Endodermal cell (in vitro differentiated cells): ENCODE measurements at regions not wholly inside any gene's neighbourhood (a gene's known extent, or its start where the extent isn't known, plus 50 kb on each side); places are given as distances from the start of the nearest gene placed in this dataset.

Experiments
- DNase-seq: peaks from one replicate; pipeline ENCODE4 v3.0.0-alpha.2; 2017
- H3K27ac ChIP-seq: 2 replicates; pipeline ENCODE4 v1.5.1; 2013; ENCODE audit warnings: mild to moderate bottlenecking, low read depth, low read length, moderate library complexity
- H3K27me3 ChIP-seq: 2 replicates; pipeline ENCODE4 v1.6.1; 2013; ENCODE audit warnings: mild to moderate bottlenecking, low read length, moderate library complexity; ENCODE audit not compliant: insufficient read depth, control insufficient read depth, poor library complexity, severe bottlenecking
- H3K36me3 ChIP-seq: 2 replicates; pipeline ENCODE4 v1.7.0; 2013; ENCODE audit warnings: mild to moderate bottlenecking, low read length, moderate library complexity; ENCODE audit not compliant: control insufficient read depth, insufficient read depth
- H3K4me1 ChIP-seq: one replicate; pipeline ENCODE4 v1.7.0; 2013; ENCODE audit warnings: low read length; ENCODE audit not compliant: control insufficient read depth, insufficient read depth
- H3K4me3 ChIP-seq: 2 replicates; pipeline ENCODE4 v1.5.1; 2013; ENCODE audit warnings: mild to moderate bottlenecking, low read length, moderate library complexity
- H3K9ac ChIP-seq: 2 replicates; pipeline ENCODE4 v1.6.1; 2013; ENCODE audit warnings: mild to moderate bottlenecking, low read length, moderate library complexity; ENCODE audit not compliant: poor library complexity, severe bottlenecking; ENCODE audit errors: extremely low read depth
- H3K9me3 ChIP-seq: 2 replicates; pipeline ENCODE4 v1.6.1; 2013; ENCODE audit warnings: mild to moderate bottlenecking, low read length, moderate library complexity; ENCODE audit not compliant: control insufficient read depth
- H3K27ac Mint-ChIP-seq: 2 replicates; pipeline ENCODE4 v1.8.0; 2020; ENCODE audit warnings: mixed read lengths
- H3K27me3 Mint-ChIP-seq: 2 replicates; pipeline ENCODE4 v1.8.0; 2021; ENCODE audit warnings: mild to moderate bottlenecking, mixed read lengths; ENCODE audit not compliant: insufficient read depth
- H3K36me3 Mint-ChIP-seq: 2 replicates; pipeline ENCODE4 v1.8.0; 2020; ENCODE audit warnings: low read depth, mixed read lengths
- H3K4me1 Mint-ChIP-seq: 2 replicates; pipeline ENCODE4 v1.8.0; 2020; ENCODE audit warnings: mixed read lengths
- H3K4me3 Mint-ChIP-seq: 2 replicates; pipeline ENCODE4 v1.8.0; 2020; ENCODE audit warnings: mild to moderate bottlenecking, moderate library complexity, mixed read lengths
- H3K9me3 Mint-ChIP-seq: 2 replicates; pipeline ENCODE4 v1.8.0; 2020; ENCODE audit warnings: mild to moderate bottlenecking, mixed read lengths
- CTCF ChIP-seq: fragments of 200-600 bp; sonication (generic); conservative IDR thresholded peaks from 2 replicates; pipeline ENCODE4 v1.5.0; 2021; ENCODE audit warnings: antibody characterized with exemption, mild to moderate bottlenecking
- WGBS, 2 experiments: methylation state at CpG; one replicate each; pipeline versions ENCODE4 v1.1.5 to v1.1.7; 2013; ENCODE audit warnings: missing lambda C conversion rate in 2 of 2, mixed read lengths in 1 of 2; ENCODE audit not compliant: insufficient coverage in 1 of 2, insufficient read length in 1 of 2; 5-methylcytosine and 5-hydroxymethylcytosine counted together

- Mint-ChIP-seq H3K4me1 (no peaks in the 10 kb centered on the region), H3K4me3 (no peak overlapping the region), H3K27ac (no peak overlapping the region), H3K36me3 (no peaks in the 10 kb centered on the region), H3K9me3 (peaks cover 6% of the 10 kb centered on the region), H3K27me3 (no peaks in the 10 kb centered on the region)
- Histone ChIP-seq H3K4me3 (no peak overlapping the region), H3K27ac (no peak overlapping the region), H3K36me3 (no peaks in the 10 kb centered on the region), H3K9me3 (peaks cover 12% of the 10 kb centered on the region), H3K9ac (no peak overlapping the region), H3K4me1 (no peaks in the 10 kb centered on the region), H3K27me3 (no peaks in the 10 kb centered on the region)
- DNase-seq, result no peak
- WGBS, 2 experiments, result 89 to 98% methylated on average over 3 of the region's 3 CpGs
- TF ChIP-seq CTCF, result no peak
Measured at GRCh38 chr1:14309984-14310383, 288.5 kb upstream of the KAZN start.

DNA sequence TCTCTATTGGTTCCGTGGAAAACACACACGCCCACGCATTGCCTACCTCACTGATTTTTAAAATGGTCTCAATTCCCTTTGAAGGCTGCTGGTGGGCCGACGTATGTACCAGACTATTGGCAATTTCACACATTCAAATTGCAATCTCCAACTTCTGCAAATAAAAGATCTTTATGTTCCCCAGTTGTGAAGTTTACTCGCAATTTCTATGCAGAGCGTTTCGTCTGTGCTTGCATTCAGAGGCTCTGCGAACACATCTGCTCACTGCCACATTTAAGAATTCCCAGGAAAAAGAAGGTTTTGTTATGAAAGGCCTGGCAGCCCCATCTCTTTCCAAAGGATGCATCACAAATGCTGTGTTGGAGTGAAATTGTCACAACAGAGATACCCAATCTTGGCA, 288.0 kb upstream of the KAZN start:
- Histone ChIP-seq H3K9me3 (peaks cover 12% of the 10 kb centered on the region), H3K4me1 (no peaks in the 10 kb centered on the region), H3K27me3 (no peaks in the 10 kb centered on the region), H3K27ac (no peak overlapping the region), H3K36me3 (no peaks in the 10 kb centered on the region), H3K9ac (no peak overlapping the region), H3K4me3 (no peak overlapping the region)
- Mint-ChIP-seq H3K4me1 (no peaks in the 10 kb centered on the region), H3K4me3 (no peak overlapping the region), H3K27me3 (no peaks in the 10 kb centered on the region), H3K9me3 (peaks cover 6% of the 10 kb centered on the region), H3K27ac (no peak overlapping the region), H3K36me3 (no peaks in the 10 kb centered on the region)
- no peak for TF ChIP-seq CTCF
- no peak for DNase-seq
- WGBS, 2 experiments, result 95% methylated on average over 6 to 9 of the region's 9 CpGs

DNA sequence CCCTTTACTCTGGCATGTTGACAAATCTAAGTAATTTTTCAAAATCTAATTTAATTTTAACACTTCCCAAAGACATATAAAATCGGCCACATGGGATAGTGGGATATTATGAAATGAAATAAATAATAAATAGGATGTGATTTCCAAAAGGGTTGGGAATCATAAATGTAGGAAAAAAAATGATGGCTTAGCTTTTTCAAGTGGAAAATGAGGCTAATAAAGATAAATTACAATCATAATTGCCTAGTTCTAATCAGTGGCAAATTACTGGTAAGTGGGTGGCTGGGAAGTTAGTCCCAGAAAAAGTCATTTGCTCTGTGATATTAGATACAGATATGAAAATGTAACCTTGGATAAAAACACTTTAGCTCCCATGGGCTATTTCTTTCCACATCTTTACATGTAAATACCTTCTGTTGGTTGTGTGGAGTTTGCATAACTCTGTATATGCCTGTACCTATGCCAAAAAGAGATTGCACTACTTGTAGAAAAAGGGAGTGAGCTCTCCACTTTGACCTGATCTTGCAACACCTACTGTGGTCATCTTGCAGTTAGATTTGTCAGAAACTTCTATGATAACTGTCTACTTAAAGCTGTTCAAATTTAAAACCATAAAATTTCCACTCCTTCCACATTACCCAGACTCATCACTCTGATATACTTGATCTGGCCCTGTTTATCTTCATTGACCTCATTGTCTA, 284.6 kb upstream of the KAZN start:
- WGBS, 2 experiments, result 100% methylated on average over 1 of the region's 1 CpG; no CpG with 5 or more reads in 1 of the 2 experiments
- peaks cover 6% of the 10 kb centered on the region for H3K9me3 Mint-ChIP-seq
- H3K27me3 Mint-ChIP-seq, result peaks cover 1% of the 10 kb centered on the region
- H3K27ac Mint-ChIP-seq, result no peak overlapping the region
- H3K27me3 ChIP-seq, result no peaks in the 10 kb centered on the region
- H3K9ac ChIP-seq, result no peak overlapping the region
- no peak overlapping the region for H3K4me3 Mint-ChIP-seq
- no peaks in the 10 kb centered on the region for H3K4me1 ChIP-seq
- H3K36me3 Mint-ChIP-seq, result no peaks in the 10 kb centered on the region
- no peak for TF ChIP-seq CTCF
- peaks cover 12% of the 10 kb centered on the region for H3K9me3 ChIP-seq
- no peaks in the 10 kb centered on the region for H3K4me1 Mint-ChIP-seq
- H3K4me3 ChIP-seq, result no peak overlapping the region
- no peak overlapping the region for H3K27ac ChIP-seq
- H3K36me3 ChIP-seq, result no peaks in the 10 kb centered on the region
- DNase-seq, result no peak
